ENCODE measurements at regions not wholly inside any gene's neighbourhood (a gene's known extent, or its start where the extent isn't known, plus 50 kb on each side); places are given as distances from the start of the nearest gene placed in this dataset.
"Not testable (repeated sequence)": the region's sequence is repeated elsewhere in the genome, so short reads cannot be mapped to it uniquely, and the experiment has no call there.

- no peak overlapping the region for H3K4me3 ChIP-seq (ENCODE audit: low read depth, low read length)
- no peak for DNase-seq (ENCODE audit: low read depth)
- TF ChIP-seq CTCF (IDR thresholded peaks at IDR 0.05; ENCODE audit: low read depth, low read length, missing control alignments) = no peak
- in situ Hi-C loops (cut with HindIII; ENCODE audit: low sequenced_read_pairs) = no loop called here
Measured at GRCh38 chr16:27660507-27660906, 110.6 kb downstream of the KATNIP start.

GRCh38 chr16:27663235-27663634, 113.3 kb downstream of the KATNIP start:
- H3K4me3 ChIP-seq (ENCODE audit: low read depth, low read length); DNase-seq (ENCODE audit: low read depth); in situ Hi-C loops (cut with HindIII; ENCODE audit: low sequenced_read_pairs): not testable (repeated sequence)

- no peak for DNase-seq (ENCODE audit: low read depth)
- no peak for TF ChIP-seq CTCF (IDR thresholded peaks at IDR 0.05; ENCODE audit: low read depth, low read length, missing control alignments)
- in situ Hi-C loops (cut with HindIII; ENCODE audit: low sequenced_read_pairs) = loop anchor here (5.0 kb wide), 2 partner anchors 46 to 146 kb away; no protein-coding TSS in a partner anchor
- H3K4me3 ChIP-seq (ENCODE audit: low read depth, low read length) = no peak overlapping the region
Measured at GRCh38 chr16:27665881-27666280, 115.9 kb downstream of the KATNIP start.

- in situ Hi-C loops (cut with HindIII; ENCODE audit: low sequenced_read_pairs) = no loop called here
- no peak for TF ChIP-seq CTCF (IDR thresholded peaks at IDR 0.05; ENCODE audit: low read depth, low read length, missing control alignments)
- DNase-seq (ENCODE audit: low read depth) = no peak
- no peak overlapping the region for H3K4me3 ChIP-seq (ENCODE audit: low read depth, low read length)
Measured at GRCh38 chr16:27670071-27670810, 120.3 kb downstream of the KATNIP start.

GRCh38 chr16:27671410-27671809, 121.5 kb downstream of the KATNIP start:
- TF ChIP-seq CTCF (IDR thresholded peaks at IDR 0.05; ENCODE audit: low read depth, low read length, missing control alignments) = no peak
- DNase-seq (ENCODE audit: low read depth) = no peak
- H3K4me3 ChIP-seq (ENCODE audit: low read depth, low read length) = no peak overlapping the region
- in situ Hi-C loops (cut with HindIII; ENCODE audit: low sequenced_read_pairs) = no loop called here

GRCh38 chr16:27676839-27677238, 126.9 kb downstream of the KATNIP start:
- TF ChIP-seq CTCF (IDR thresholded peaks at IDR 0.05; ENCODE audit: low read depth, low read length, missing control alignments) = no peak
- no peak overlapping the region for H3K4me3 ChIP-seq (ENCODE audit: low read depth, low read length)
- in situ Hi-C loops (cut with HindIII; ENCODE audit: low sequenced_read_pairs) = no loop called here
- no peak for DNase-seq (ENCODE audit: low read depth)

GRCh38 chr16:27677263-27677662, 127.3 kb downstream of the KATNIP start:
- DNase-seq (ENCODE audit: low read depth) = no peak
- in situ Hi-C loops (cut with HindIII; ENCODE audit: low sequenced_read_pairs) = no loop called here
- no peak for TF ChIP-seq CTCF (IDR thresholded peaks at IDR 0.05; ENCODE audit: low read depth, low read length, missing control alignments)
- H3K4me3 ChIP-seq (ENCODE audit: low read depth, low read length) = no peak overlapping the region
